Fibroblast of the aortic adventitia (primary cell): ENCODE measurements at regions not wholly inside any gene's neighbourhood (a gene's known extent, or its start where the extent isn't known, plus 50 kb on each side); places are given as distances from the start of the nearest gene placed in this dataset.

Experiments used
- DNase-seq: peaks from one replicate; pipeline ENCODE4 v3.0.0-alpha.2; 2010; ENCODE audit warnings: low read depth
- H3K4me3 ChIP-seq: 2 replicates; pipeline ENCODE4 v1.5.1; 2011; ENCODE audit warnings: low read depth, mild to moderate bottlenecking, control low read depth, low read length, moderate library complexity
- CTCF ChIP-seq: IDR thresholded peaks from 2 replicates; pipeline ENCODE4 v1.5.1; 2011; ENCODE audit warnings: mild to moderate bottlenecking, low read length, control low read depth, inconsistent platforms; ENCODE audit not compliant: insufficient read depth

- no peak for DNase-seq
- no peak overlapping the region for H3K4me3 ChIP-seq
- TF ChIP-seq CTCF = no peak
These were observed 225.5 kb upstream of the BLID start for GRCh38 chr11:122341477-122341876.

DNA sequence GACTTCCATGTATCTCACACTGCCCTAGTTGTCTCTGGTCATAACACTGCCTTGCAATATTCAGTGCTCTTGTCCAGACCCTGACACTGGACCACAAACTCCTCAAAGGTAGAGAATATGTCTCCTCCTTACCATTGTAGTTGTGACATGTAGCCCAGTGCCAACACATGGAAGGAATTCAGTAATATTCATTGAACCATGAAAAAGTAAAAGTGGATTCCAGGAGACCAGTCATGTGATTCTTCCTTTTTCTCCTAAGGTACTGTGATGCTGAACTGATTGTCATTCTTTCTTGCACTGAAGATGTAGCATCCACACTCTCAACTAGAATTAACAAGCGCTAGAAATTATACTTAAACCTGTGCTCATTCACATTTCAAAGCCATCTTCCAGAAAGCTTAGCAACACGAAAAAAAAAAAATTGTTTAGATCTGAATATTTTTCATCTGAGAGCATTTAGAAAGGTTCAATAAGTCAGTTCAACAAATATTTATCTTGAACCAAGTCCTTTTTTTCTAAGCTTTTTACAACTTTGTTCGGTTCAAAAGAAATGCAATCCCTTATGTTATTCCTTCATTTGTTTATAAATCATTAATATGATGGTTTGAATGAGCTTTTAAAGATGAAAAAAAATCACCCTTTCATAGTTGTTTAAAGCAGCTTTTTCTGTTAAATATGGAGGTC is 224.7 kb upstream of the BLID start:
- DNase-seq = no peak
- no peak for TF ChIP-seq CTCF
- no peak overlapping the region for H3K4me3 ChIP-seq

- no peak for TF ChIP-seq CTCF
- no peak overlapping the region for H3K4me3 ChIP-seq
- DNase-seq = peak; percentile 94
These were observed 223.5 kb upstream of the BLID start for GRCh38 chr11:122339436-122340060.

DNA sequence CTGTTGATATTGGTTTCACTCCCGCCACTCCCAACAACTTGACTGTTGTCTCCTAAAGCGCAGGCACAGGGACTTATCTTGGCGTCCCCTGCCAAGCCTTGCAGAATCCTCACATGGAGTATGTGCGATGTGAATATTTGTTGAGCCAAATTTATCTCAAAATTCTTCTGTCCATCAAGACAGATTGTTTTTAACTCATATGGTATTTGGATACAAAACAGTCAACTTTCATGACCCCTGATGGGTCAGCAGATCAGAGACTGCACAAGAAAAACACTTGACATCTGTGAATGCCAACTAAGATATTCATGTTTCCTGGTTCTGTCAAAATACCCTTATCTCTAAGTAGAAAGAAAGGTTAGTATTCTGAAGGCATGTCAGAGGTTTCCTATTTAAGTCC is 221.7 kb upstream of the BLID start:
- H3K4me3 ChIP-seq = no peak overlapping the region
- TF ChIP-seq CTCF = no peak
- peak; percentile 82 for DNase-seq

DNA sequence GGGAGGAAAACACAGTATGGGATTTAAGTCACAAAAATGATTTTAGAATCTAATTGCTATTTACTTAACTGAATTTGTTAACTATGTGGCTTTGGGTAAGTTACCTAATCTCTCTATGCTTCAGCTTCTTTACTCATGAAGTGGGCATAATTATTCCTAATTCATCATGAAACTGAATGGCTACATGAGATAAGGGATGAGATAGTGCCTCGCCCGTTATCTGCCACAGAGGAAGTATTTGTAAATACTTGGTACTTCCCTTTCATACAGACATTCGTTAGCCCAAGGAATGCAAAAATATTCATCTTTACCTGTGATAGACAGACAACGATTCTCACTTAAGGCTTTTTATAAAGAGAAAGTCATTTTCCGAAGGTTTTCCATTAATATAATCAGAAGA is 221.2 kb upstream of the BLID start:
- no peak for TF ChIP-seq CTCF
- peak; percentile 30 for DNase-seq
- no peak overlapping the region for H3K4me3 ChIP-seq

DNA sequence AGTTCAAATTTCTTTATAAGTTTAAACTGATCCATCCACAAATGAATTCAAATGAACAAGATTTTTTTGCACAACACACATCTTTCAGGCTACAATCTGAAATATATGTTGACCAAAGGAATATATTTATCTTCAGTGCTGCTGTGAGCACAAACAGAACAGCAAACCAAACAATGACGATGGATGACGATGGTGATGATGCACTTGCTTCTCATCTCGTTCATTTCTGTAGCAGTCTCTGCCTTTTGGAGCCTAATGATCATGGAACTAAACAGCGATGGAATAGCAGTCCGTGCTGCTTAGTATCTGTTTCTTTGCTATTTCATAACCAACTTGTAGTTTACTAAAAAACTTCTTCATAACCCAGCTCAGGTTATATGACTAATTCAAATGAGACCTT is 220.7 kb upstream of the BLID start:
- no peak overlapping the region for H3K4me3 ChIP-seq
- DNase-seq = peak; percentile 74
- no peak for TF ChIP-seq CTCF
